Ecto neural progenitor cell (in vitro differentiated cells): ENCODE measurements at regions not wholly inside any gene's neighbourhood (a gene's known extent, or its start where the extent isn't known, plus 50 kb on each side); places are given as distances from the start of the nearest gene placed in this dataset.
"Not testable (repeated sequence)": the region's sequence is repeated elsewhere in the genome, so short reads cannot be mapped to it uniquely, and the experiment has no call there.

Source experiments
- DNase-seq: peaks from one replicate; pipeline ENCODE4 v3.0.0-alpha.2; 2018; ENCODE audit warnings: low spot score

- DNase-seq = no peak
These were observed 112.2 kb upstream of the SULF2 start for GRCh38 chr20:47897461-47897860.

DNA sequence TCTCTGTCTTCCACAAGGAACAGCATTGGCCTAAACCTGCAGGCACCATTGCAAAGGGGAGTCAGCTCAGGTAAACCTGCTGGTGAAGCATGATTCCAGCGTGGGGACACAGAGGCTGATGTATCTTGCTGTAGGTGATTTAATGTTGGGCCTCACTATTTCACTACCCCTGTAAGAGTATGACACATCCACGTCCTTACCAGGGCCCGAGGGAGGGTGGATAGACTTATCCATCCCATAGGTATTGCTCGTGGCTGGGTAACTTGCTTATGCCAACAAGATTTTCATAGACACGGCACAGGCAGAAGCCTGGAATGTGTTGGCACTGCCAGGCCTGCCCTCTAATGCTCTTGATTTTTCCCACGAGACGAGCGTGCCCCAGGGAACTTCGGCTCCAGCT lies 107.4 kb upstream of the SULF2 start:
- DNase-seq = not testable (repeated sequence)

DNA sequence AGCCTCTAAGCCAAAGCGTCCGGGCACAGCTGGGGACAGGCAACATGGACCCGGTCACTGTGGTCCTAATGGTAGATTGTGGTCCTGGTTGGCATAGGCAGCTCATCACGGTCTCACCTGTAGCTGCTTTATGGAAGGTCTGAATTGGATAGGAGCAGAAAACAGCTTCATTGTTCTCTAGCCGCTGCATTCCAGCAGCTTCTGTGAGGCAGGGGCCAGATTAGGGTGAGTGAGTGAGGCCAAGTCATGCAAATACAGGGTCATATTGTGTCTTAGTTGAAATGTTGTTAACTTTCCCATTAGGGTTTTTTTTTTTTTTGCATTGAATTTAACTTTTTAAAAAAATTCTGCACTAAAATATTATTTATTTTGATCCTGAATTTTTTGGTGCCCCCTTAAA lies 105.4 kb upstream of the SULF2 start:
- not testable (repeated sequence) for DNase-seq

- not testable (repeated sequence) for DNase-seq
These were observed 104.5 kb upstream of the SULF2 start for GRCh38 chr20:47889751-47890150.

DNA sequence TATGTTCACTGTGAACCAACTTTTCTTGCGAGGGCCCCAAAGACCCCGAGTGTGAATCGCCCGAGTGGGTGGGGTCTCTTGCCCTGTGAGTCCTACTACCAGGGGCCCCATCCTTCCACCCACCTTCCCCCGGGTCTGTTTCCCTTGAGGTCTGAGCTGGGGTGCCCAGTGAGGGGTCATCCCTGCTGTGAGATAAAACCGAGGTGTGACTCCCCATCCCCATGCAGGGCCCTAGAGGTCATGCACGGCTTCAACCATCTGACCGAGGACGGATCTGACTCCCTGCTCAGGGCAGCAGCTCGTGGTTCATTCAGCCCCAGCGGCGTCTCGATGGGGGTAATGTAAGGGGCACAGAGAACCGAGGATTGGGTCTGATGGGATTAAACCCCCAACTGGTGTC lies 103.1 kb upstream of the SULF2 start:
- no peak for DNase-seq

GRCh38 chr20:47887477-47888080 lies 102.3 kb upstream of the SULF2 start:
- no peak for DNase-seq

DNA sequence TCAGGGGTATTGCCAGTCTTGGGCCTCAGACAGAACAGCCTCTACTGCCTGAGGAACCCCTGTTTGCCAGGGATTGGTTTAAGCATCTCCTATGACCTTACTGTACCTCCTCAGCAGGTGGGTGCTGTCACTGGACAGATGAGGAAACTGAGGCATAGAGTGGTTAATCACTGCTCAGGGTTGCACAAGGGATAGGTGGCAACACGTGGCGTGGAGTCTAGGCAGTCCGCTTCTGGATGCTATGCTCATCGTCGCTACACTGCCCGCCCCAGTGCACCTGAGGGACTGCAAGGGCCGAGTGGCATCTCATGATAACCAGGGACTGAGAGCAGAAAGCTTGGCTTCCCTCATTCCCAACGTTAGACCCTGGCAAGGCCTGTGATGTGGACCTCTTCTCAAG lies 101.8 kb upstream of the SULF2 start:
- DNase-seq = no peak

GRCh38 chr20:47886454-47887041 lies 101.3 kb upstream of the SULF2 start:
- no peak for DNase-seq

DNA sequence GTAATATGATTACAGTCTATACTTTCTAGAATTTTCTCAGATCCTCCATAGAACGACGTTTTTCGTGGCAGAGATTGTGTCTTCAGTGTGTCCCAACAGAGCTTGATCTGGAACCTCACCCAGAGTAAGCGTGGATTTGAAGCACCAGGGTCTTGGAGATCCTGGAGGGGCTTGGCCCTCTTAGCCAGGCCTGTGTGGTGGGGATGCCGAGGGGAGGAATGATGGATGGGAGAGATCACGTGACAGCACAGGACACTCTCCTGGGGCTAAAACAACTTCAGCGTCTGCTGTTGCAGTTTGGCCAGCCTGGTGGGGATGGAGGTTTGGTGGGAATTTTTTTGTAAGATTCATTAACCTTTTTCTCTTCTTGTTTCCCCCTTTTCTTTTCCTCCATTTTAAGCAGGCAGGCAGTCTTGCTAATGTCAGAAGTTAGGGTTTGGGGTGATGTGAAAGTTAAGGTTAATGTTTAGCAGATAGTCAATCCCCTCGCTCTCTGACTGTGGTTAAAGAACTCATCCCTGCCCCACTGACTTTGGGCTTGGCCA lies 100.7 kb upstream of the SULF2 start:
- DNase-seq = no peak

GRCh38 chr20:47883940-47884339 lies 98.7 kb upstream of the SULF2 start:
- not testable (repeated sequence) for DNase-seq

DNA sequence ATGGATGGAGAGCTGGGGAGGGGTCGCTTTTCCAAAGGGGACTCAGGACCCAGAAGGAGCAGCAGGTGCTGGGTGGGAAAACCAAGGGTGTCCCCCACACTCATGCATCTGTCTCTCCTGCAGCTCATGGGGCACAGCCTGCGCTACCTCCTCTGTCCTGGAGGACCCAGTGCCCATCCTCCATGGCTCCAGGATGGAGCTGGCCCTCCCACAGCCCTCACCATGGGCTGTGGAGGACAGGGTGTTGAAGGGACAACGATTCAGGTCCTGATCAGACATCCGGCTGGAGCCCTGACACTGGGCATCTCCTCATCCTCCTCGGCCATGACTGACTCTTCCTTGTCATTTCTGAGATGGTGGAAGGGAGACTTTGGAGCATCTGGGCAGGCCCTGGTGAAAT lies 97.9 kb upstream of the SULF2 start:
- DNase-seq = no peak

DNA sequence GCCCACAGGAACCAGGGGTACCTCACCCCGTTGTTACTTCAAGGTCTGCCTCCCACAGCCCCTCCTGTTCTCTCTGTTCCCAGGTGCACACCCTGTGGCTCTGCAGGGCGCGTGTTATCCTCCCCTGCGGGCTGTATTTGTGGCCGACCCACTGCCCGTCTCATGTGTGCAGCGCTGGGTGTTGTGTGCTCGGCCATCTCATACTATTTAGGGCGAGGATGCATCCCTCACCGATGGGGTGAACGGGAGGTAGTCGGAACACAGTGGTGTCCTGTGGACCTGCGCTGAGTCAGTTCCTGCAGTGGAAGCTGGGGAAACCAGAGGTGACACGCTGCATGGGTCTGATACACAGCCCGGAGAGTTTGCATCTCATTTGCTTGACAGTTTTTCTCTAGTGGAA lies 94.5 kb upstream of the SULF2 start:
- no peak for DNase-seq

DNA sequence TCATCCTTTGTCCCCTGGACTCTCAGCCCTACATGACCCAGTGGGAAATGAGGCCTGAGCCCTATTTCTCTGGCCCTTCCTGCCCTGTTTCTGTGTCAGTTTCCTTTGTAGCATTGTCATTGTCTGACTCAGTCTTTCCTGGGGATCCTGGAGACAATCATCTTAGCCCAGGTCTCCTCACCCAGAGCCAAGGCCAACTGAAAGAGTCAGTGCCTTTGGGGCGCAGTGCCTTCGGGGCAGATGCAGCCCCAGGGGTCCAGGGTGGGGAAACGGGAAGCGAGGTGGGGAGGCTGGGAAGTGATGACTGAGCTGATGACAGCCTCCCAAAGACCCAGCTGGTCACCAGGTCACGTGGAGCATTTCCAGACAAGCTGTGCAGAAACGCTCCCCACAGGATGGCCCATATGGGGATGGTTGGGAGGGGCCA lies 93.3 kb upstream of the SULF2 start:
- no peak for DNase-seq

DNA sequence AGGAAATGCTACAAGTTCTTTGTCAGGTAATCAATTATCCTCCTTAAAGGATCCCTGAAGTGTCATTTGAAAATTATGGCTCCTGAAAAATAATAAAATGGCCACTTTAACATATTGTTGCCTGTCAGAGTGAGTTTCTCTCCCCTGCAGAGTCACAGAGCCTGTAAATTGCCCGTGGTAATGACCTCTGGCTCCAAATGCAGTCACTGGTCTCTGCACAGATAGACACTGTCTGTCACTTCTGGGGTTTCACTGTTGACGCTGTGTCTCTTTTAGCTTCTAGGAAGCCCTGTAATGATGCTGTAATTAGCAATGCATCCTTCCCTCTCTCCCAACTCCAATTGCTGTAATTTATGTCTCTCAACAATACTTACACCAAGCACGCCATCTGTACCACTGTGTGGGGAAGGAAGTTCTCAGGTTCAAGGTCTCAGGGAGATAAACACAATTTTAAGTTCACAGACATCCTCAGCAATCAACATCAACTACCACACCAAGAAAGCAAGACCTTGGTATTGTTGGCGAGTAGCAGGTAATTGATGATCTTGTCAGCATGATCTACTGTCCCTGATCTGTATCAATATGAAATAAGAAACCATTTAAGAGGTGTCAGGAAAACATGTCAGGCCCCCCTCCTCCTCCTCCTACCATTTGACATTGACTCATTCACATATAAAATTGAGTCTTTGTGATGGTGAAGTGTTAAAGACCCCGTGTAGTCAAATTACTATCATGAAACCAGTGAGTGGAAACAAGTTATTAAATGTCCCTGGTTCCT lies 91.2 kb upstream of the SULF2 start:
- no peak for DNase-seq

DNA sequence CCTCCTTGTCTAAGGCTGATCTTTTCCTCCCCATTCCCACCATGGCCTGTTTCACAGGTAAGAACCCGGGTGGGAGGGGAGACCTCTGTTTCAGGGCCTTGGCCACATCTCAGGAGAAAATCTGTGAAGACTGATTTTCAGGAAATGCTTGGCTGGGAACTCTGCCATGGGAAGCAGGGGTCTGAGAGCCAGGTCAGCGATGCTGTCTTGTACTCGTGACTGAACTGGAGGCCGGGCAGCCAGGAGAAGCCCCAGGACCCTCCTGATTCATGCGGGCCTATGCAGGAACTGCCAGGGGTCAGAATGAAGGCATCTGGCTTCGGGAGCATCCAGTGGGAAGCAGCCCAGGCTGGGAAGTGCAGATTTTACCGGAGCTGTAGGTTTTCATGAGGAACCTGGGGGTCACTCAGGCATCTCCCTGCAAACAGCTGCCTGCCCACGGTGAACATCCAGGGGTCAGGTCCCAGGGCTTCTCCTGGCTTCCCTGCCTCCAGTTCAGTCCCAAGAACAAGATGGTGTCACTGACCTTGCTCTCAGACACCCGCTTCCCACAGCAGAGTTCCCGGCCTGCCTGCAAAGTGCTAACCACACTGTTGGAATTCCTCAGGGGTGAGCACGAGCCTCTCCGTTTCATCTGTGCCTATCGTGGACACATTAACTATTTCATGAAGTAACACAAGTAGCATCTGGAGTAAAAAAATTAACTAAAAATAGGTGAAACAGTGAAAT lies 90.2 kb upstream of the SULF2 start:
- no peak for DNase-seq

- no peak for DNase-seq
These were observed 87.1 kb upstream of the SULF2 start for GRCh38 chr20:47872341-47872740.

DNA sequence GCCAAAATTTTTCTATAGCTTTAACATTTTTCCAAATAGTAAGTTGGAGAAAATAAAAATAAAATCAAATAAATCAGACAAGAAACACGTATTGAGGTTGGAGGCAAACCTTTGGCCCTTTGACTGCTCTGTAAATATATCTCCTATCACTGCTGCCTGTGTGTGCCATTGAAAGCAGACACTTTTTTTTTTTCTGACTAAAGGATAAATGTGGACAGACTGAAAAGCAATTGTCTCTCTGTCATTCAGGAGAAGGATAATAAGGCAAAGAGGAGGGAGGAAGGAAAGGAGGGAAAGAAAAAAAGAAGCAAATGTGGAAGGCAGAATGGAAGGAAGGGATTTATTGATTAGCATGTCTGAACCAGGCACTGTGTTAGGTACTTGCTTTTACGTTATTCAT lies 85.2 kb upstream of the SULF2 start:
- no peak for DNase-seq

GRCh38 chr20:47868744-47869143 lies 83.5 kb upstream of the SULF2 start:
- no peak for DNase-seq

- DNase-seq = no peak
These were observed 83.0 kb upstream of the SULF2 start for GRCh38 chr20:47868236-47868635.

DNA sequence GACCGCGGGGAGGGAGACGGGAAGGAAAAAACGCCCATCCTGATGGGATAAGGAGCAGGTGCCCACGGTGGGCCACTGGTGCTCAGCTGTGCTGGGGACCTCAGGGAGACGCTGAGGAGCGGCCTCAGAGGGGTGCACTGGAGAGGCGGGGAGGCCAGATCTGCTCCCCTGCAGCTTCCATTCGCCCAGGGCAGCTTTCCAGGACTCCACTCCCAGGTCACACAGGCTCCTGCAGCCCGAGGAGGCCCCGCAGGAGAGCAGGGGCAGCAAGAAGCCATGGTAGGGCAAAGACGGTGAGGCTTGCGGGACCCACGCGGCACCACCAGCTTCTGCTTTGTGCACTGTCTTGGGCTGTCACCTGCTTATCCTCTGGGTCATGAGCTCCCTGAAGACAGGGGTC lies 82.5 kb upstream of the SULF2 start:
- no peak for DNase-seq

- no peak for DNase-seq
These were observed 81.2 kb upstream of the SULF2 start for GRCh38 chr20:47866480-47866879.

GRCh38 chr20:47865912-47866311 lies 80.6 kb upstream of the SULF2 start:
- no peak for DNase-seq

DNA sequence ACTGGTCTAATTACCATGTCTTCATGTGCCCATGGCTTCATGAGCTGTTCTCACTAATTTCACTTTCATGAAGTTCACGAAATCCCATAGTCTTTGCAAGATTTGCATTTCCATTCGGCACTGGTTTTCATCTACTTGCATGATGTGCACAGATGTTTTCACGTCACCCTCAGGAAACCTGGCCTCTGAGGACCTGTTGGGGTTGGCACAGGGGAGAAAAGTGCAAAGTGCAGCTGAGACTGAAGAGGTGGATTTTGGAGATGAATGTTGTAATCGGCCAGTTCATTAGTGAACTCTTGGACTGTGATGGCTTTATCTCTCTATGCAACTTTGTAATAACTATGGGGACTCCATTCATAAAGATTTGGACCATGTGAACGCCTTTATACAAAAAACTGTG lies 80.2 kb upstream of the SULF2 start:
- DNase-seq = no peak
